Smooth muscle cell (in vitro differentiated cells): ENCODE measurements at regions not wholly inside any gene's neighbourhood (a gene's known extent, or its start where the extent isn't known, plus 50 kb on each side); places are given as distances from the start of the nearest gene placed in this dataset.

Source experiments
- DNase-seq: peaks from one replicate; lab custom pipeline; 2025; ENCODE audit not compliant: unreplicated experiment; lab: John Stamatoyannopoulos, UW
- H2AFZ ChIP-seq: fragments of 200-600 bp; sonication (generic); 2 replicates; pipeline ENCODE4 v1.6.0; 2016; ENCODE audit warnings: antibody characterized with exemption, low read depth, mild to moderate bottlenecking
- H3F3A ChIP-seq: fragments of 200-600 bp; sonication (generic); 2 replicates; pipeline ENCODE4 v1.6.0; 2017; ENCODE audit warnings: antibody characterized with exemption, low read depth
- H3K27ac ChIP-seq: fragments of 200-600 bp; sonication (generic); 2 replicates; pipeline ENCODE4 v1.5.1; 2016; ENCODE audit warnings: low read depth, mild to moderate bottlenecking
- H3K27me3 ChIP-seq: fragments of 200-600 bp; sonication (generic); 2 replicates; pipeline ENCODE4 v1.6.1; 2016; ENCODE audit warnings: low read depth, mild to moderate bottlenecking
- H3K36me3 ChIP-seq: fragments of 200-600 bp; sonication (generic); 2 replicates; pipeline ENCODE4 v1.5.1; 2016; ENCODE audit warnings: low read depth
- H3K4me1 ChIP-seq: fragments of 200-600 bp; sonication (generic); 2 replicates; pipeline ENCODE4 v1.5.1; 2016; ENCODE audit warnings: low read depth
- H3K4me2 ChIP-seq: fragments of 200-600 bp; sonication (generic); 2 replicates; pipeline ENCODE4 v1.6.0; 2016; ENCODE audit warnings: mild to moderate bottlenecking
- H3K4me3 ChIP-seq: fragments of 200-600 bp; sonication (generic); 2 replicates; pipeline ENCODE4 v1.5.1; 2016; ENCODE audit warnings: mild to moderate bottlenecking
- H3K79me2 ChIP-seq: fragments of 200-600 bp; sonication (generic); 2 replicates; pipeline ENCODE4 v1.6.0; 2016; ENCODE audit warnings: low read depth, mild to moderate bottlenecking
- H3K9ac ChIP-seq: fragments of 200-600 bp; sonication (generic); 2 replicates; pipeline ENCODE4 v1.6.0; 2016; ENCODE audit warnings: low read depth
- H3K9me3 ChIP-seq: fragments of 200-600 bp; sonication (generic); replicated peaks from 2 replicates; pipeline ENCODE4 v1.5.1; 2016; ENCODE audit warnings: low read depth
- H4K20me1 ChIP-seq: fragments of 200-600 bp; sonication (generic); 2 replicates; pipeline ENCODE4 v1.6.0; 2016; ENCODE audit warnings: low read depth
- CTCF ChIP-seq: fragments of 200-600 bp; sonication (generic); IDR thresholded peaks from 2 replicates; pipeline ENCODE4 v1.5.1; 2017; ENCODE audit warnings: borderline replicate concordance, mild to moderate bottlenecking, antibody characterized with exemption; ENCODE audit not compliant: insufficient read depth, poor library complexity, severe bottlenecking
- WGBS: methylation state at CpG from one replicate; pipeline ENCODE4 v1.1.7; 2016; ENCODE audit warnings: low lambda C conversion rate; 5-methylcytosine and 5-hydroxymethylcytosine counted together

- Histone ChIP-seq H3K27ac (no peak overlapping the region), H2AFZ (no peak overlapping the region), H3K27me3 (no peaks in the 10 kb centered on the region), H3K4me3 (no peak overlapping the region), H3K36me3 (no peaks in the 10 kb centered on the region), H3K4me2 (no peak overlapping the region), H3K4me1 (no peaks in the 10 kb centered on the region), H3F3A (no peaks in the 10 kb centered on the region), H3K79me2 (no peaks in the 10 kb centered on the region), H4K20me1 (no peaks in the 10 kb centered on the region), H3K9ac (no peak overlapping the region), H3K9me3 (no peaks in the 10 kb centered on the region)
- DNase-seq: no peak
- TF ChIP-seq CTCF: no peak
- 93% methylated on average over 9 of the region's 9 CpGs for WGBS
These were observed 193.7 kb upstream of the PDE3A start for GRCh38 chr12:20174528-20175175.

- no peaks in the 10 kb centered on the region for H3K79me2 ChIP-seq
- WGBS: 93% methylated on average over 3 of the region's 3 CpGs
These were observed 192.5 kb upstream of the PDE3A start for GRCh38 chr12:20175704-20176388.

GRCh38 chr12:20181416-20182180, 186.7 kb upstream of the PDE3A start:
- 42% methylated on average over 2 of the region's 2 CpGs for WGBS
- no peaks in the 10 kb centered on the region for H4K20me1 ChIP-seq

More at GRCh38 chr12:20175704-20176388, 192.5 kb upstream of the PDE3A start:
- Histone ChIP-seq H4K20me1 (no peaks in the 10 kb centered on the region), H3K36me3 (no peaks in the 10 kb centered on the region), H3K27me3 (no peaks in the 10 kb centered on the region), H3K4me1 (no peaks in the 10 kb centered on the region), H3K4me2 (no peak overlapping the region), H3F3A (no peaks in the 10 kb centered on the region), H3K4me3 (no peak overlapping the region), H3K9me3 (no peaks in the 10 kb centered on the region), H2AFZ (no peak overlapping the region), H3K27ac (no peak overlapping the region), H3K9ac (no peak overlapping the region)
- TF ChIP-seq CTCF: no peak
- DNase-seq: no peak

More at GRCh38 chr12:20181416-20182180, 186.7 kb upstream of the PDE3A start:
- no peak for TF ChIP-seq CTCF
- no peak for DNase-seq
- Histone ChIP-seq H3K9ac (no peak overlapping the region), H3K4me2 (no peak overlapping the region), H3K4me3 (no peak overlapping the region), H3K27me3 (no peaks in the 10 kb centered on the region), H3K9me3 (no peaks in the 10 kb centered on the region), H3K36me3 (no peaks in the 10 kb centered on the region), H3F3A (no peaks in the 10 kb centered on the region), H3K4me1 (no peaks in the 10 kb centered on the region), H3K27ac (no peak overlapping the region), H3K79me2 (no peaks in the 10 kb centered on the region), H2AFZ (no peak overlapping the region)
